OCI-LY7 (cell line): ENCODE measurements at regions not wholly inside any gene's neighbourhood (a gene's known extent, or its start where the extent isn't known, plus 50 kb on each side); places are given as distances from the start of the nearest gene placed in this dataset.

ENCODE experiments used
- BruUV-seq: library from RNA; stranded (reverse); fragments of 400-500 nt; replicated peaks from 2 replicates; lab custom pipeline; 2021; lab: Mats Ljungman, UMichigan
- CTCF ChIA-PET: fragments of 300-600 bp; sonication (Branson Sonifier 250); formaldehyde crosslinking; loops from one replicate; lab custom pipeline; 2022; ENCODE audit warnings: antibody characterized with exemption; ENCODE audit not compliant: unreplicated experiment; lab: Charles Lee
- POLR2A ChIA-PET: fragments of 300-600 bp; sonication (Branson Sonifier 250); formaldehyde crosslinking; loops from one replicate; lab custom pipeline; 2022; ENCODE audit warnings: antibody characterized with exemption; lab: Charles Lee
- DNase-seq: peaks from one replicate; pipeline ENCODE4 v3.0.0-alpha.2; 2015; ENCODE audit warnings: low spot score
- H2AFZ ChIP-seq: fragments of 200-600 bp; sonication (generic), shearing (Covaris generic); 2 replicates; pipeline ENCODE4 v1.6.1; 2014; ENCODE audit warnings: mild to moderate bottlenecking, antibody characterized with exemption, low read length, moderate library complexity
- H3K27ac ChIP-seq: fragments of 200-600 bp; sonication (generic); 2 replicates; pipeline ENCODE4 v1.5.1; 2014; ENCODE audit warnings: mixed run types, low read depth, mild to moderate bottlenecking, moderate library complexity, low read length, inconsistent platforms; ENCODE audit not compliant: poor library complexity, severe bottlenecking
- H3K36me3 ChIP-seq: fragments of 200-600 bp; sonication (generic); 2 replicates; pipeline ENCODE4 v1.6.1; 2014; ENCODE audit warnings: mild to moderate bottlenecking, antibody characterized with exemption, low read length, moderate library complexity, mixed read lengths; ENCODE audit not compliant: insufficient read depth
- H3K4me1 ChIP-seq: fragments of 200-600 bp; sonication (generic); 2 replicates; pipeline ENCODE4 v1.5.1; 2014; ENCODE audit warnings: mild to moderate bottlenecking, low read length; ENCODE audit not compliant: insufficient read depth, poor library complexity, severe bottlenecking
- H3K4me2 ChIP-seq: fragments of 200-600 bp; sonication (generic); 2 replicates; pipeline ENCODE4 v1.6.1; 2014; ENCODE audit warnings: mild to moderate bottlenecking, low read length
- H3K4me3 ChIP-seq: fragments of 200-600 bp; sonication (generic); 2 replicates; pipeline ENCODE4 v1.5.1; 2014; ENCODE audit warnings: mild to moderate bottlenecking, low read depth, low read length; ENCODE audit not compliant: poor library complexity, severe bottlenecking
- H3K79me2 ChIP-seq: fragments of 200-600 bp; sonication (generic); 2 replicates; pipeline ENCODE4 v1.6.1; 2016; ENCODE audit warnings: low read depth, mild to moderate bottlenecking, low read length, moderate library complexity, mixed read lengths; ENCODE audit not compliant: insufficient read depth
- H3K9me2 ChIP-seq: fragments of 200-600 bp; sonication (generic); 2 replicates; pipeline ENCODE4 v1.6.1; 2016; ENCODE audit warnings: mild to moderate bottlenecking, low read length, mixed read lengths; ENCODE audit not compliant: insufficient read depth
- H3K9me3 ChIP-seq: fragments of 200-600 bp; sonication (generic); 2 replicates; pipeline ENCODE4 v1.6.1; 2014; ENCODE audit warnings: mild to moderate bottlenecking, mixed run types, low read length, mixed read lengths
- H4K20me1 ChIP-seq: fragments of 200-600 bp; sonication (generic); 2 replicates; pipeline ENCODE4 v1.6.1; 2014; ENCODE audit warnings: mild to moderate bottlenecking, antibody characterized with exemption, low read length, moderate library complexity, mixed read lengths; ENCODE audit not compliant: insufficient read depth
- EZH2phosphoT487 ChIP-seq: fragments of 200-600 bp; sonication (generic); IDR thresholded peaks from 2 replicates; pipeline ENCODE4 v1.6.1; 2018; ENCODE audit warnings: low read depth, borderline replicate concordance, mild to moderate bottlenecking, mixed run types, antibody characterized with exemption, low read length, moderate library complexity, mixed read lengths
- intact Hi-C: fragments of 100-400 bp; cut with micrococcal nuclease; formaldehyde crosslinking; loops from one replicate; pipeline ENCODE4 v1.10.0; 2022; ENCODE audit not compliant: unreplicated experiment
- TF ChIP-seq, protein P1 (sequence below): fragments of 200-600 bp; sonication (generic); conservative IDR thresholded peaks from 2 replicates; pipeline ENCODE4 v1.5.1; 2014; ENCODE audit warnings: mild to moderate bottlenecking, antibody characterized with exemption, low read length, moderate library complexity, mixed read lengths

- Histone ChIP-seq H3K9me2 (no peaks in the 10 kb centered on the region), H2AFZ (no peak overlapping the region), H4K20me1 (no peaks in the 10 kb centered on the region), H3K36me3 (no peaks in the 10 kb centered on the region), H3K4me1 (no peaks in the 10 kb centered on the region), H3K4me2 (no peak overlapping the region), H3K79me2 (no peaks in the 10 kb centered on the region), H3K4me3 (no peak overlapping the region), H3K27ac (no peak overlapping the region), H3K9me3 (no peaks in the 10 kb centered on the region)
- intact Hi-C loops = no loop called here
- TF ChIP-seq EZH2phosphoT487 = no peak
- TF ChIP-seq, protein P1, sequence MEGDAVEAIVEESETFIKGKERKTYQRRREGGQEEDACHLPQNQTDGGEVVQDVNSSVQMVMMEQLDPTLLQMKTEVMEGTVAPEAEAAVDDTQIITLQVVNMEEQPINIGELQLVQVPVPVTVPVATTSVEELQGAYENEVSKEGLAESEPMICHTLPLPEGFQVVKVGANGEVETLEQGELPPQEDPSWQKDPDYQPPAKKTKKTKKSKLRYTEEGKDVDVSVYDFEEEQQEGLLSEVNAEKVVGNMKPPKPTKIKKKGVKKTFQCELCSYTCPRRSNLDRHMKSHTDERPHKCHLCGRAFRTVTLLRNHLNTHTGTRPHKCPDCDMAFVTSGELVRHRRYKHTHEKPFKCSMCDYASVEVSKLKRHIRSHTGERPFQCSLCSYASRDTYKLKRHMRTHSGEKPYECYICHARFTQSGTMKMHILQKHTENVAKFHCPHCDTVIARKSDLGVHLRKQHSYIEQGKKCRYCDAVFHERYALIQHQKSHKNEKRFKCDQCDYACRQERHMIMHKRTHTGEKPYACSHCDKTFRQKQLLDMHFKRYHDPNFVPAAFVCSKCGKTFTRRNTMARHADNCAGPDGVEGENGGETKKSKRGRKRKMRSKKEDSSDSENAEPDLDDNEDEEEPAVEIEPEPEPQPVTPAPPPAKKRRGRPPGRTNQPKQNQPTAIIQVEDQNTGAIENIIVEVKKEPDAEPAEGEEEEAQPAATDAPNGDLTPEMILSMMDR = no peak
- BruUV-seq = no TSS peak
- CTCF ChIA-PET = no interaction called here
- POLR2A ChIA-PET = no interaction called here
- DNase-seq = no peak
These were observed 319.3 kb downstream of the DYSF start for GRCh38 chr2:71772510-71773172.

- CTCF ChIA-PET = no interaction called here
- Histone ChIP-seq H3K4me1 (no peaks in the 10 kb centered on the region), H3K9me3 (no peaks in the 10 kb centered on the region), H3K36me3 (no peaks in the 10 kb centered on the region), H3K4me2 (no peak overlapping the region), H4K20me1 (no peaks in the 10 kb centered on the region), H3K27ac (no peak overlapping the region), H3K4me3 (no peak overlapping the region), H2AFZ (no peak overlapping the region), H3K79me2 (no peaks in the 10 kb centered on the region), H3K9me2 (no peaks in the 10 kb centered on the region)
- intact Hi-C loops = no loop called here
- no TSS peak for BruUV-seq
- no peak for DNase-seq
- TF ChIP-seq, protein P1 = no peak
- TF ChIP-seq EZH2phosphoT487 = no peak
- POLR2A ChIA-PET = no interaction called here
These were observed 314.3 kb downstream of the DYSF start for GRCh38 chr2:71767663-71768062.

DNA sequence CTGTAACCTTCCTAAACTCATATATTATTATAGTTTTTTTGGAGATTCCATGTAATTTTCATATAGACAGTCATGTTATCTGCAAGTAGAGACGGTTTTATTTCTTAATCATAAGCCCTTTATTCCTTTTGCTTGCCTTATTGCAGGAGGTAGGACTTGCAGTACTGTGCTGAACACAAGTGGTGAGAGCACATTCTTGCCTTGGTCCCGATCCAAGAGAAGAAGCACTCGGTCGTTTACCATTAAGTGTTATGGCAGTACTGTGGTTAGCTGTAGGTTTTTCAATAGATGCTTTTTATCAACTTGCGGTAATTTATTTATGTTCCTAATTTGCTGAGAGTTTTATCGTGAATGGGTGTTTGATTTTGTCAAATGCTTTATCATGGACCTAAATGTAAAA lies 305.7 kb downstream of the DYSF start:
- no peaks in the 10 kb centered on the region for H3K36me3 ChIP-seq
- no peak overlapping the region for H3K4me3 ChIP-seq
- no peaks in the 10 kb centered on the region for H3K79me2 ChIP-seq
- H3K4me2 ChIP-seq = no peak overlapping the region
- intact Hi-C loops = no loop called here
- no TSS peak for BruUV-seq
- H2AFZ ChIP-seq = no peak overlapping the region
- no peaks in the 10 kb centered on the region for H3K9me3 ChIP-seq
- ChIA-PET CTCF (no interaction called here), POLR2A (no interaction called here)
- TF ChIP-seq EZH2phosphoT487 = no peak
- TF ChIP-seq, protein P1 = no peak
- H3K9me2 ChIP-seq = no peaks in the 10 kb centered on the region
- no peak for DNase-seq
- H3K27ac ChIP-seq = no peak overlapping the region
- H4K20me1 ChIP-seq = no peaks in the 10 kb centered on the region
- no peaks in the 10 kb centered on the region for H3K4me1 ChIP-seq
